Hepatocyte (in vitro differentiated cells): ENCODE measurements at regions not wholly inside any gene's neighbourhood (a gene's known extent, or its start where the extent isn't known, plus 50 kb on each side); places are given as distances from the start of the nearest gene placed in this dataset.

Source experiments
- DNase-seq: peaks from one replicate; pipeline ENCODE4 v3.0.0-alpha.2; 2016; ENCODE audit warnings: low spot score
- H2AFZ ChIP-seq: fragments of 200-600 bp; sonication (generic); 2 replicates; pipeline ENCODE4 v1.6.0; 2016; ENCODE audit warnings: antibody characterized with exemption, mild to moderate bottlenecking
- H3K27ac ChIP-seq: fragments of 200-600 bp; sonication (generic); 2 replicates; pipeline ENCODE4 v1.5.1; 2016; ENCODE audit warnings: mild to moderate bottlenecking
- H3K27me3 ChIP-seq: fragments of 200-600 bp; sonication (generic); 2 replicates; pipeline ENCODE4 v1.6.1; 2016
- H3K36me3 ChIP-seq: fragments of 200-600 bp; sonication (generic); replicated peaks from 2 replicates; pipeline ENCODE4 v1.5.1; 2016; ENCODE audit warnings: low read depth; ENCODE audit not compliant: insufficient read depth
- H3K4me1 ChIP-seq: fragments of 200-600 bp; sonication (generic); 2 replicates; pipeline ENCODE4 v1.5.1; 2016; ENCODE audit warnings: mild to moderate bottlenecking, moderate library complexity; ENCODE audit not compliant: insufficient read depth
- H3K4me2 ChIP-seq: fragments of 200-600 bp; sonication (generic); 2 replicates; pipeline ENCODE4 v1.6.0; 2016
- H3K4me3 ChIP-seq: fragments of 200-600 bp; sonication (generic); 2 replicates; pipeline ENCODE4 v1.5.1; 2016; ENCODE audit warnings: mild to moderate bottlenecking
- H3K79me2 ChIP-seq: fragments of 200-600 bp; sonication (generic); 2 replicates; pipeline ENCODE4 v1.6.0; 2017; ENCODE audit warnings: mild to moderate bottlenecking
- H3K9me2 ChIP-seq: fragments of 200-600 bp; sonication (generic); replicated peaks from 2 replicates; pipeline ENCODE4 v1.6.0; 2017; ENCODE audit warnings: mild to moderate bottlenecking; ENCODE audit not compliant: insufficient read depth
- H3K9me3 ChIP-seq: fragments of 200-600 bp; sonication (generic); 2 replicates; pipeline ENCODE4 v1.5.1; 2016; ENCODE audit warnings: low read depth, mild to moderate bottlenecking
- H4K20me1 ChIP-seq: fragments of 200-600 bp; sonication (generic); 2 replicates; pipeline ENCODE4 v1.6.0; 2016; ENCODE audit warnings: mild to moderate bottlenecking; ENCODE audit not compliant: insufficient read depth, poor library complexity, severe bottlenecking
- CTCF ChIP-seq: fragments of 200-600 bp; sonication (generic); IDR thresholded peaks from 2 replicates; pipeline ENCODE4 v1.5.1; 2016; ENCODE audit warnings: antibody characterized with exemption, mild to moderate bottlenecking; ENCODE audit not compliant: poor library complexity
- EZH2 ChIP-seq: fragments of 200-600 bp; sonication (generic); IDR thresholded peaks from 2 replicates; pipeline ENCODE4 v1.6.1; 2016; ENCODE audit warnings: antibody characterized with exemption, mild to moderate bottlenecking, borderline replicate concordance
- EZH2phosphoT487 ChIP-seq: fragments of 200-600 bp; sonication (generic); IDR thresholded peaks from one replicate; pipeline ENCODE4 v1.6.1; 2018; ENCODE audit warnings: antibody characterized with exemption, mild to moderate bottlenecking, low read depth, moderate library complexity; ENCODE audit not compliant: unreplicated experiment, severe bottlenecking
- WGBS: methylation state at CpG from one replicate; pipeline ENCODE4 v1.1.6; 2016; ENCODE audit warnings: low lambda C conversion rate; ENCODE audit errors: missing lambda C conversion rate; 5-methylcytosine and 5-hydroxymethylcytosine counted together

- no peaks in the 10 kb centered on the region for H3K27me3 ChIP-seq
- H3K27ac ChIP-seq = no peak overlapping the region
- H3K4me2 ChIP-seq = no peak overlapping the region
- no peaks in the 10 kb centered on the region for H3K4me1 ChIP-seq
- TF ChIP-seq CTCF (no peak), EZH2 (no peak), EZH2phosphoT487 (no peak)
- H3K36me3 ChIP-seq = no peaks in the 10 kb centered on the region
- H3K9me3 ChIP-seq = no peaks in the 10 kb centered on the region
- H3K4me3 ChIP-seq = no peak overlapping the region
- DNase-seq = no peak
- no peaks in the 10 kb centered on the region for H3K9me2 ChIP-seq
- H2AFZ ChIP-seq = no peak overlapping the region
- H4K20me1 ChIP-seq = no peaks in the 10 kb centered on the region
- WGBS = 88% methylated on average over 1 of the region's 1 CpG
- no peaks in the 10 kb centered on the region for H3K79me2 ChIP-seq
Measured at GRCh38 chr4:126341927-126342326, 1027.2 kb downstream of the FAT4 start.

- TF ChIP-seq EZH2 (no peak), CTCF (no peak), EZH2phosphoT487 (no peak)
- Histone ChIP-seq H3K9me3 (no peaks in the 10 kb centered on the region), H4K20me1 (no peaks in the 10 kb centered on the region), H3K4me1 (no peaks in the 10 kb centered on the region), H2AFZ (no peak overlapping the region), H3K9me2 (no peaks in the 10 kb centered on the region), H3K79me2 (no peaks in the 10 kb centered on the region), H3K27me3 (no peaks in the 10 kb centered on the region), H3K4me2 (no peak overlapping the region), H3K36me3 (no peaks in the 10 kb centered on the region), H3K4me3 (no peak overlapping the region), H3K27ac (no peak overlapping the region)
- 95% methylated on average over 5 of the region's 6 CpGs for WGBS
- no peak for DNase-seq
Measured at GRCh38 chr4:126344472-126344871, 1029.7 kb downstream of the FAT4 start.

- H3K27me3 ChIP-seq = no peaks in the 10 kb centered on the region
- no peak overlapping the region for H3K4me2 ChIP-seq
- 78% methylated on average over 2 of the region's 2 CpGs for WGBS
- no peaks in the 10 kb centered on the region for H3K79me2 ChIP-seq
- DNase-seq = no peak
- no peaks in the 10 kb centered on the region for H4K20me1 ChIP-seq
- H3K4me3 ChIP-seq = no peak overlapping the region
- no peaks in the 10 kb centered on the region for H3K36me3 ChIP-seq
- no peaks in the 10 kb centered on the region for H3K9me3 ChIP-seq
- H2AFZ ChIP-seq = no peak overlapping the region
- TF ChIP-seq EZH2phosphoT487 (no peak), EZH2 (no peak), CTCF (no peak)
- no peaks in the 10 kb centered on the region for H3K9me2 ChIP-seq
- no peaks in the 10 kb centered on the region for H3K4me1 ChIP-seq
- H3K27ac ChIP-seq = no peak overlapping the region
Measured at GRCh38 chr4:126346654-126347053, 1031.9 kb downstream of the FAT4 start.

- 85% methylated on average over 3 of the region's 3 CpGs for WGBS
- H3K9me3 ChIP-seq = no peaks in the 10 kb centered on the region
- no peak overlapping the region for H2AFZ ChIP-seq
- no peak overlapping the region for H3K4me3 ChIP-seq
- no peaks in the 10 kb centered on the region for H3K4me1 ChIP-seq
- H3K4me2 ChIP-seq = no peak overlapping the region
- no peaks in the 10 kb centered on the region for H3K9me2 ChIP-seq
- no peaks in the 10 kb centered on the region for H4K20me1 ChIP-seq
- H3K27ac ChIP-seq = no peak overlapping the region
- H3K27me3 ChIP-seq = no peaks in the 10 kb centered on the region
- H3K36me3 ChIP-seq = no peaks in the 10 kb centered on the region
- DNase-seq = no peak
- H3K79me2 ChIP-seq = no peaks in the 10 kb centered on the region
- TF ChIP-seq CTCF = no peak
- TF ChIP-seq EZH2phosphoT487 = no peak
- TF ChIP-seq EZH2 = no peak
Measured at GRCh38 chr4:126354784-126355183, 1040.0 kb downstream of the FAT4 start.
